ENCODE measurements at regions not wholly inside any gene's neighbourhood (a gene's known extent, or its start where the extent isn't known, plus 50 kb on each side); places are given as distances from the start of the nearest gene placed in this dataset.

DNA sequence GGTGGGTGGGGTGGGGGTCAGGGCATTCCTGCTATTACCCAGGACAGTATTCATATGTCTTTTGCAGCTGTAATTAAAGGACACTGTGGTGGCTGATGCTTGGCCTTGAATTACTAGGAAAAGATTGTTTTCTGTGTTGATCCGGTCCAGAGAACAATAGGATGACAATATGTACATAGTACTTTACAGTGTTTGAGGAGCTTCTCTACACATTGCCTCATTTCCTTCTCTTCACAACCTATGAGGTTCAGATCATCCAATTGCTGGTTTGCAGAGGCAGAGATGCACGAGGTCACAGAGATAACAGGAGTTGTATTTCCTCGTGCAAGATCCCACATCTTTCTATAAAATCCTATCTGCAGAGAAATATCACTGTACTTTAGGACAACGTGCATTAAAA lies 119.5 kb downstream of the LIPG start:
- no peaks in the 10 kb centered on the region for H3K9me3 ChIP-seq (ENCODE audit: control insufficient read depth in 4 of 4, low read length in 3 of 4)
- no peak for TF ChIP-seq SP1 (IDR thresholded peaks at IDR 0.05)
- TF ChIP-seq, protein P1, sequence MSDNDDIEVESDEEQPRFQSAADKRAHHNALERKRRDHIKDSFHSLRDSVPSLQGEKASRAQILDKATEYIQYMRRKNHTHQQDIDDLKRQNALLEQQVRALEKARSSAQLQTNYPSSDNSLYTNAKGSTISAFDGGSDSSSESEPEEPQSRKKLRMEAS (IDR thresholded peaks at IDR 0.05): no peak
- no peak for TF ChIP-seq NR2F2 (IDR thresholded peaks at IDR 0.05)
- TF ChIP-seq FOXA2 (IDR thresholded peaks at IDR 0.05): no peak
- TF ChIP-seq GABPA (IDR thresholded peaks at IDR 0.05 in 1 of 2, conservative IDR thresholded peaks at IDR 0.05 in 1 of 2): no peak
- DNase-seq (ENCODE audit: low spot score): no peak
- 61% methylated on average over 4 of the region's 4 CpGs for WGBS
- no peaks in the 10 kb centered on the region for H3K27me3 ChIP-seq (ENCODE audit: control insufficient read depth in 4 of 4, insufficient read depth in 4 of 4, low read length in 3 of 4)
- H3K9ac ChIP-seq (ENCODE audit: low read depth in 1 of 2, low read length in 2 of 2): no peak overlapping the region
- H3K27ac ChIP-seq (ENCODE audit: low read depth in 1 of 2, low read length in 2 of 2): no peak overlapping the region
- H3K4me3 ChIP-seq (ENCODE audit: low read depth in 1 of 3, low read length in 3 of 3): no peak overlapping the region
- H3K4me1 ChIP-seq (ENCODE audit: control insufficient read depth in 4 of 4, insufficient read depth in 4 of 4, low read length in 3 of 4): peaks cover 10 to 51% (median 39%) of the 10 kb centered on the region in 4 donors
- H3K36me3 ChIP-seq (ENCODE audit: control insufficient read depth in 4 of 4, insufficient read depth in 3 of 4, low read depth in 1 of 4, low read length in 3 of 4): no peaks in the 10 kb centered on the region

DNA sequence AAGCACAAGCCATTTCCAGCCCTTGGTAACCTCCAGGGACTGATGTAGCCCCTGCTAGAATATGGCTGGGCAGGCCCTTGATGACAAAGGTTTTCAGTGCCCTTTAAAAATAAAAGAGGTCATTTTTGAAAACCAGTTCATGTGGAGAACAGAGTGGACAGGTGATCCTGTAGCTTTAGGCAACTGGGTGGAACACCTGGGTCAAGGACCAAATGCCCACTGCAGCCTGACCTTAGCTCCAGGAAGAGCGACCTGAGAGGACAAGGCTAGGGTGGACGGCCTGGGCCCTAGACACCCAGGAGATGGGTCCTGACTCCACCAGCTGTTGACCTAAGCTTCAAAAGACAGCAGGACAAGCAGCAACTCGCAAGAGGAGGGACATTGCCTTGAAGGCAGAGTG lies 116.6 kb downstream of the LIPG start:
- Histone ChIP-seq H3K36me3 (ENCODE audit: control insufficient read depth in 4 of 4, insufficient read depth in 3 of 4, low read depth in 1 of 4, low read length in 3 of 4) (no peaks in the 10 kb centered on the region), H3K27me3 (ENCODE audit: control insufficient read depth in 4 of 4, insufficient read depth in 4 of 4, low read length in 3 of 4) (no peaks in the 10 kb centered on the region), H3K4me1 (ENCODE audit: control insufficient read depth in 4 of 4, insufficient read depth in 4 of 4, low read length in 3 of 4) (peaks cover 7 to 26% (median 17%) of the 10 kb centered on the region in 4 donors), H3K9me3 (ENCODE audit: control insufficient read depth in 4 of 4, low read length in 3 of 4) (no peaks in the 10 kb centered on the region), H3K4me3 (ENCODE audit: low read depth in 1 of 3, low read length in 3 of 3) (no peak overlapping the region), H3K9ac (ENCODE audit: low read depth in 1 of 2, low read length in 2 of 2) (no peak overlapping the region), H3K27ac (ENCODE audit: low read depth in 1 of 2, low read length in 2 of 2) (peak overlapping the region in 1 of 2 donors; percentile 30)
- DNase-seq (ENCODE audit: low spot score): no peak
- TF ChIP-seq NR2F2 (IDR thresholded peaks at IDR 0.05) (no peak), RXRA (IDR thresholded peaks at IDR 0.05) (peak; percentile 27 to 68), FOXA1 (IDR thresholded peaks at IDR 0.05) (no peak), FOXA2 (IDR thresholded peaks at IDR 0.05) (no peak), HNF4A (conservative IDR thresholded peaks at IDR 0.05) (peak; percentile 31 to 53), HNF4G (IDR thresholded peaks at IDR 0.05) (no peak), SP1 (IDR thresholded peaks at IDR 0.05) (no peak)
- TF ChIP-seq, protein P2, sequence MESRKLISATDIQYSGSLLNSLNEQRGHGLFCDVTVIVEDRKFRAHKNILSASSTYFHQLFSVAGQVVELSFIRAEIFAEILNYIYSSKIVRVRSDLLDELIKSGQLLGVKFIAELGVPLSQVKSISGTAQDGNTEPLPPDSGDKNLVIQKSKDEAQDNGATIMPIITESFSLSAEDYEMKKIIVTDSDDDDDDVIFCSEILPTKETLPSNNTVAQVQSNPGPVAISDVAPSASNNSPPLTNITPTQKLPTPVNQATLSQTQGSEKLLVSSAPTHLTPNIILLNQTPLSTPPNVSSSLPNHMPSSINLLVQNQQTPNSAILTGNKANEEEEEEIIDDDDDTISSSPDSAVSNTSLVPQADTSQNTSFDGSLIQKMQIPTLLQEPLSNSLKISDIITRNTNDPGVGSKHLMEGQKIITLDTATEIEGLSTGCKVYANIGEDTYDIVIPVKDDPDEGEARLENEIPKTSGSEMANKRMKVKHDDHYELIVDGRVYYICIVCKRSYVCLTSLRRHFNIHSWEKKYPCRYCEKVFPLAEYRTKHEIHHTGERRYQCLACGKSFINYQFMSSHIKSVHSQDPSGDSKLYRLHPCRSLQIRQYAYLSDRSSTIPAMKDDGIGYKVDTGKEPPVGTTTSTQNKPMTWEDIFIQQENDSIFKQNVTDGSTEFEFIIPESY (IDR thresholded peaks at IDR 0.05): no peak
- TF ChIP-seq, protein P3, sequence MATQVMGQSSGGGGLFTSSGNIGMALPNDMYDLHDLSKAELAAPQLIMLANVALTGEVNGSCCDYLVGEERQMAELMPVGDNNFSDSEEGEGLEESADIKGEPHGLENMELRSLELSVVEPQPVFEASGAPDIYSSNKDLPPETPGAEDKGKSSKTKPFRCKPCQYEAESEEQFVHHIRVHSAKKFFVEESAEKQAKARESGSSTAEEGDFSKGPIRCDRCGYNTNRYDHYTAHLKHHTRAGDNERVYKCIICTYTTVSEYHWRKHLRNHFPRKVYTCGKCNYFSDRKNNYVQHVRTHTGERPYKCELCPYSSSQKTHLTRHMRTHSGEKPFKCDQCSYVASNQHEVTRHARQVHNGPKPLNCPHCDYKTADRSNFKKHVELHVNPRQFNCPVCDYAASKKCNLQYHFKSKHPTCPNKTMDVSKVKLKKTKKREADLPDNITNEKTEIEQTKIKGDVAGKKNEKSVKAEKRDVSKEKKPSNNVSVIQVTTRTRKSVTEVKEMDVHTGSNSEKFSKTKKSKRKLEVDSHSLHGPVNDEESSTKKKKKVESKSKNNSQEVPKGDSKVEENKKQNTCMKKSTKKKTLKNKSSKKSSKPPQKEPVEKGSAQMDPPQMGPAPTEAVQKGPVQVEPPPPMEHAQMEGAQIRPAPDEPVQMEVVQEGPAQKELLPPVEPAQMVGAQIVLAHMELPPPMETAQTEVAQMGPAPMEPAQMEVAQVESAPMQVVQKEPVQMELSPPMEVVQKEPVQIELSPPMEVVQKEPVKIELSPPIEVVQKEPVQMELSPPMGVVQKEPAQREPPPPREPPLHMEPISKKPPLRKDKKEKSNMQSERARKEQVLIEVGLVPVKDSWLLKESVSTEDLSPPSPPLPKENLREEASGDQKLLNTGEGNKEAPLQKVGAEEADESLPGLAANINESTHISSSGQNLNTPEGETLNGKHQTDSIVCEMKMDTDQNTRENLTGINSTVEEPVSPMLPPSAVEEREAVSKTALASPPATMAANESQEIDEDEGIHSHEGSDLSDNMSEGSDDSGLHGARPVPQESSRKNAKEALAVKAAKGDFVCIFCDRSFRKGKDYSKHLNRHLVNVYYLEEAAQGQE (IDR thresholded peaks at IDR 0.05): no peak
- TF ChIP-seq, protein P1 (IDR thresholded peaks at IDR 0.05): no peak
- WGBS: 67% methylated on average over 3 of the region's 3 CpGs

DNA sequence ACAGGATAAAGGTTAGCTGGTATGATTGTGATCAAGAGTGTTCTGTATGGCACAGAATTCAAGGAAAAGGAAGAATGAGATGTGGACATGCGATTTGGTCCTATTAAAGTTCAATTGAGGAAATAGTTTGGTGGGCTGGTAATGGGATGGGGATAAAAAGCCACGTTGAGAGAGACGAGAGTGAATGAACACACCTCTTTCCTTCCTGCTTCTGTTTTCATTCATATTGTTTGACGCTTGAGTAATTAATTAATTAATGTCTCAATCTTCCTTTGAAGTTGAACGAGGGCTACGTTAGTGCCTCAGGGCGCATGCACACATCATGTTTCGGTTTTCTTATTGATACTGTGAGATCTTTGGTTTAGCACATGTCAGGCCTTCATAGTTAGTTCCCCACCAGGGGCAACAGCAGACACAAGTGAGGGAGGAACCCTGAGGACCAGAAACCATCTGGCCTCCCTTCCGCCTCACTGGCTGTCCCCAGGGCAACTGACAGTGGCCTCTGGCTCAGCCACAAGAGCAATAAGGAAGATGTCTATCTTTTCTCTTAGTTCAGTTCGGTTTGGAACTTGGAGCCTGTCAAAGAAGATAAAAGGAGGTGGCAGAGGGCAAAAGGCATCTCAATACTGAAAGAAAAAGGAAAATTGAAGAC lies 116.0 kb downstream of the LIPG start:
- H3K4me3 ChIP-seq (ENCODE audit: low read depth in 1 of 3, low read length in 3 of 3): no peak overlapping the region
- no peaks in the 10 kb centered on the region for H3K9me3 ChIP-seq (ENCODE audit: control insufficient read depth in 4 of 4, low read length in 3 of 4)
- DNase-seq (ENCODE audit: low spot score): no peak
- no peaks in the 10 kb centered on the region for H3K27me3 ChIP-seq (ENCODE audit: control insufficient read depth in 4 of 4, insufficient read depth in 4 of 4, low read length in 3 of 4)
- no peak overlapping the region for H3K9ac ChIP-seq (ENCODE audit: low read depth in 1 of 2, low read length in 2 of 2)
- peaks cover 4 to 20% (median 13%) of the 10 kb centered on the region in 4 donors for H3K4me1 ChIP-seq (ENCODE audit: control insufficient read depth in 4 of 4, insufficient read depth in 4 of 4, low read length in 3 of 4)
- H3K27ac ChIP-seq (ENCODE audit: low read depth in 1 of 2, low read length in 2 of 2): no peak overlapping the region
- H3K36me3 ChIP-seq (ENCODE audit: control insufficient read depth in 4 of 4, insufficient read depth in 3 of 4, low read depth in 1 of 4, low read length in 3 of 4): no peaks in the 10 kb centered on the region
- WGBS: 85% methylated on average over 10 of the region's 10 CpGs
- no peak for TF ChIP-seq HNF4G (IDR thresholded peaks at IDR 0.05)
- TF ChIP-seq, protein P2 (IDR thresholded peaks at IDR 0.05): no peak
- no peak for TF ChIP-seq NR2F2 (IDR thresholded peaks at IDR 0.05)
- TF ChIP-seq, protein P4, sequence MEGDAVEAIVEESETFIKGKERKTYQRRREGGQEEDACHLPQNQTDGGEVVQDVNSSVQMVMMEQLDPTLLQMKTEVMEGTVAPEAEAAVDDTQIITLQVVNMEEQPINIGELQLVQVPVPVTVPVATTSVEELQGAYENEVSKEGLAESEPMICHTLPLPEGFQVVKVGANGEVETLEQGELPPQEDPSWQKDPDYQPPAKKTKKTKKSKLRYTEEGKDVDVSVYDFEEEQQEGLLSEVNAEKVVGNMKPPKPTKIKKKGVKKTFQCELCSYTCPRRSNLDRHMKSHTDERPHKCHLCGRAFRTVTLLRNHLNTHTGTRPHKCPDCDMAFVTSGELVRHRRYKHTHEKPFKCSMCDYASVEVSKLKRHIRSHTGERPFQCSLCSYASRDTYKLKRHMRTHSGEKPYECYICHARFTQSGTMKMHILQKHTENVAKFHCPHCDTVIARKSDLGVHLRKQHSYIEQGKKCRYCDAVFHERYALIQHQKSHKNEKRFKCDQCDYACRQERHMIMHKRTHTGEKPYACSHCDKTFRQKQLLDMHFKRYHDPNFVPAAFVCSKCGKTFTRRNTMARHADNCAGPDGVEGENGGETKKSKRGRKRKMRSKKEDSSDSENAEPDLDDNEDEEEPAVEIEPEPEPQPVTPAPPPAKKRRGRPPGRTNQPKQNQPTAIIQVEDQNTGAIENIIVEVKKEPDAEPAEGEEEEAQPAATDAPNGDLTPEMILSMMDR (IDR thresholded peaks at IDR 0.05; ENCODE audit: low read depth, low read length, missing input control): no peak
- TF ChIP-seq RAD21 (IDR thresholded peaks at IDR 0.05): no peak
- no peak for TF ChIP-seq FOXA1 (IDR thresholded peaks at IDR 0.05)
- TF ChIP-seq, protein P1 (IDR thresholded peaks at IDR 0.05): no peak
- no peak for TF ChIP-seq TAF1 (conservative IDR thresholded peaks at IDR 0.05)
- TF ChIP-seq JUND (IDR thresholded peaks at IDR 0.05): no peak
- TF ChIP-seq RXRA (IDR thresholded peaks at IDR 0.05): no peak
